ENCODE measurements at regions not wholly inside any gene's neighbourhood (a gene's known extent, or its start where the extent isn't known, plus 50 kb on each side); places are given as distances from the start of the nearest gene placed in this dataset.
"Not testable (repeated sequence)": the region's sequence is repeated elsewhere in the genome, so short reads cannot be mapped to it uniquely, and the experiment has no call there.

DNA sequence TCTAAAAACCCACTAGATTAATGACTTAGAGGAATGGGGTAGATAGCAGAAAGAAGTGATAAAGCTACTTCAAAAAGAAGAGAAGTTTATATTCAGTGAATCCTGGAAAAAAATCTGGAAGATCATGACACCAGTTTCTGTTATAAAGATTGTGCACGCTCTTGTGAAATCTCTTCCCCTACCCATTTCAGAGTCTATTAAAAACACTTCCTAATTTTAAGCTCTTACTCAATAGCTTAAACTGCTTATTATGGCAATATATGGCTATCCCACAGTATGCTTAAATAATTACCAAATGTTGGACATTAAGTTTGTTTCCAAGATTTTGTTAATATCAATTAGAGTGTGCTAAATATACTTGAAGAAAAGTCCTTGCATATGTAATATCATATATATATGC is 585.3 kb upstream of the MAN1A1 start:
- no peak for DNase-seq

DNA sequence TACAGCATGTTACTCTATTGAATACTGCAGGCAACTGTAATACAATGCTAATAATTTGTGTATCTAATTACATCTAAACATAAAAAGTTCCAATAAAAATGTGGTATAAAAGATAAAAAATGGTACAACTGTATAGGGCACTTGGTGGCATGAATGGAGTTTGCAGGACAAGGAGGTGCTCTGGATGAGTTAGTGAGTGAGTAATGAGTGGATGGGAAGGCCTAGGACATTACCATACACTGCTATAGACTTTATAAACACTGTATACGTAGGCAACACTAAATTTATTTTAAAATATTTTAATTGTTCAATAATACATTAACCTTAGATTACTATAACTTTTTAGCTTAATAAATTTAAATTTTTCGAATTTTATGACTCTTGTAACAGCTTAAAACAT is 579.6 kb upstream of the MAN1A1 start:
- DNase-seq: no peak

- DNase-seq: not testable (repeated sequence)
These were observed 575.3 kb upstream of the MAN1A1 start for GRCh38 chr6:119924888-119925287.

DNA sequence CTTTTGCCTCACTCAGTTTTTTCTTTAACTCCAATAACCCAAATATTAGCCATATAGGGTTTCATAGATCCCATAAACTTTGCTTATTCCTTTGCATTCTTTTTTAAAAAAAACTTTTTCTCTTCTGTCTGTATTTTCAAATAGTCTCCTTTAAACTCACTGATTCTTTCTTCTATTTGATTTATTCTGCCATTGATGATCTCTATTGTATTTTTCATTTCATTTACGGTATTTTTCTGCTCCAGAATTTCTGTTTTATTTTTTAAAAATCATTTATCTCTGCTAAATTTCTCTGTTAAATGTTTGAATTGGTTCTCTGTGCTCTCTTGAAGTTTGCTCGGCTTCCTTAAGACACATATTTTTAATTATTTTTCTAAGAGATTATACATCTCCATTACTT is 573.3 kb upstream of the MAN1A1 start:
- DNase-seq: no peak

- no peak for DNase-seq
These were observed 572.0 kb upstream of the MAN1A1 start for GRCh38 chr6:119921491-119922010.

GRCh38 chr6:119917186-119917585 is 567.6 kb upstream of the MAN1A1 start:
- no peak for DNase-seq

GRCh38 chr6:119915971-119916370 is 566.4 kb upstream of the MAN1A1 start:
- no peak for DNase-seq

GRCh38 chr6:119908157-119908556 is 558.6 kb upstream of the MAN1A1 start:
- no peak for DNase-seq

DNA sequence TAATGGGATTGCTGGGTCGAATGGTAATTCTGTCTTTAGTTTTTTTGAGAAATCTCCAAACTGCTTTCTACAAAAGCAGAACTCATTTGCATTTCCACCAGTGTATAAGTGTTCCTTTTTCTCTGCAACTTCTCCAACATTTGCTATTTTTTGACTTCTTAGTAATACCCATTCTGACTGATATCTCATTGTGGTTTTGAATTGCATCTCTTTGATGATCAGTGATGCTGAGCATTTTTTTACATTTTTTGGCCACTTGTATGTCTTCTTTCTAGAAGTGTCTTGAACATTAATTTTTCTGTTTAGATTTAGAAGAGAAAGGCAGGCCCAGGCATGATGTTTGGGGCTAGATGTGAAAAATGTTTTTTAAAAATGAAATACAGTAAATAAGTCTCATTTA is 553.1 kb upstream of the MAN1A1 start:
- no peak for DNase-seq

- DNase-seq: no peak
These were observed 547.2 kb upstream of the MAN1A1 start for GRCh38 chr6:119896806-119897205.

GRCh38 chr6:119895626-119896025 is 546.1 kb upstream of the MAN1A1 start:
- DNase-seq: no peak

- DNase-seq: no peak
These were observed 545.2 kb upstream of the MAN1A1 start for GRCh38 chr6:119894811-119895210.

DNA sequence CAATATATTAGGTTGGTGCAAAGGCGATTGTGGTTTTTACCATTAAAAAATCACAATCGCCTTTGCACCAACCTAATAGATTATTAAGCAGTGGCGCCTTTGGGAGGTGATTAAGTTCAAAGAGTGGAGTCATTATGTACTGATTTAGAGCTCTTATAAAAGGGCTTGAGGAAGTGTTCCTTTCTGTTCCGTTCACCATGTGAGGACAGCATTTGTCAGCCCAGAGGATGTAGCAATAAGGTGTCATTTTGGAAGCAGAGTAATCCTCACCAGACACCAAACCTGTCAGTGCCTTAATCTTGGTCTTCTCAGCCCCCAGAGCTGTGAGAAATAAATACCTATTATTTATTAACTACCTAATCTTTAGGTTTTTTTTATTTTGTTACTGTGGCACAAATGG is 542.1 kb upstream of the MAN1A1 start:
- no peak for DNase-seq

DNA sequence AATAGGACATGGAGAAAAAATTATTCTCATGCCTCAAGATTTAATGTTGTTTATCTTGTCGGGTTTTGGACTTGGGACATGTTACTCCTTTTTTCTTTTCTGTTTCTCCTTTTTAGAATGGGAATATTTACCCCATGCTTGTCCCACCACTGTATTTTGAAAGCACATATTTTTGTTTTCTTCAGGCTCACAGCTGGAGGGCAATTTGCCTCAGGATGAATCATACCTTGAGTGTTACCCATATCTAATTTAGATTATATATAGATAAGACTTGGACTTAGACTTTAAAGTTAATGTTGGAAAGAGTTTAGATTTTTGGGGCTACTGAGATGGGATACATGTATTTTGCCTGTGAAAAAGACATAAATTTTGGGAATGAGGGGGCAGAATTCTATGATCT is 541.6 kb upstream of the MAN1A1 start:
- no peak for DNase-seq

DNA sequence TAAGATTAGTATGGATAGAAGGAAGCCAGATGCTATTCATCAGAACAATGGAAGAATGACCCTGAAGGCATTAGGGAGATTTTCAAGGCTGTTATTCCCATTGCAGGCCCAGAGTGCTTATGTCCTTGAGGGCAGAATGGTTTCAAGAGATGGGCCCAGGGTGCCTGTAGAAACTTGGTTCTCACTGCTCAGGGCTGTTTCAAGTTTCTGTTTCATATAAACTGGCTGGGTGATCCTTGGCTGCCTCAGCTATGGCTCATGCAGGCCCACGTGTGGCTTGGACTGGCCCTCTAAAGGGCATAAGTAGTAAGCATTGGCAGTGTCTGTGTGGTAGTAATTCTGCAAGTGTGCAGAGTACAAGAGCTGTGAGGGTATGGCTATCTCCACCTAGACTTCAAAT is 540.9 kb upstream of the MAN1A1 start:
- no peak for DNase-seq

- DNase-seq: no peak
These were observed 538.1 kb upstream of the MAN1A1 start for GRCh38 chr6:119887666-119888065.

- no peak for DNase-seq
These were observed 531.9 kb upstream of the MAN1A1 start for GRCh38 chr6:119881416-119881815.

DNA sequence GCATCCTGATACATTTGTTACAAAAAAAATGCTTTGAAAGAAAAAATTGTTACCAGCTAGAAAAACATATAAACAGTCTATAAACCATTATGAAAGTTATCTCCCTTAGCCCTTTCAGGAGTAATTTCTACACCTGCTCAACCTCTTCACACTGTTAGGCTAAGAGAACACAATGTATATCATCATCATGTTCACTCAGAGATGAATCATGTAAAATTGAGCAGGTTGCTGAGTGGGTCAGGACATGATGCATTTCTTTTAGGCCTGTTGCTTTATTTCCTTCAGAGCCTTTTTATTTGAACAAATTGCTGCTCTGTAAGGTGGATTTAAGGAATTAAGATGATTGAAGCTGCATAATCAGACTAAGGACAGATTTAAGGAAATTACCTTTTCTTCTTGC is 531.3 kb upstream of the MAN1A1 start:
- no peak for DNase-seq

- no peak for DNase-seq
These were observed 530.2 kb upstream of the MAN1A1 start for GRCh38 chr6:119879731-119880130.

GRCh38 chr6:119874381-119874780 is 524.8 kb upstream of the MAN1A1 start:
- no peak for DNase-seq

DNA sequence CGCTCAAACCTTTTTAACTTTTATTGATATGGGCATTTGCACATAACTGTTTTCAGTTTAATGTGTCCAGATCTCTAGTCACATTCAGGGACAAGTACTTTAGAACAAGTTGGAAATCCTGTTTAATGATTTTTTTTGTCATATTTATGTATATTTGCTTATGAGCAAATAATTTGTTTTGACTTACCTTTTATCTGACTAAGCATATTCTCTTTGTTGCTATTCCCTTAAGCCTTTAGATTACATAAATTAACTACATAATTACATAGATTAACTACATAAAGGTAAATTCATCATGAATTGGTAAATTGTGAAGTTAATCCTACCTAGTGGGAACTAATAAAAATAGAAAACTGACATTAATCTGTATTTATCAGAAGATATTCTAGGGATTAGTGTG is 523.5 kb upstream of the MAN1A1 start:
- DNase-seq: no peak

- no peak for DNase-seq
These were observed 522.0 kb upstream of the MAN1A1 start for GRCh38 chr6:119871520-119871919.

- DNase-seq: no peak
These were observed 516.1 kb upstream of the MAN1A1 start for GRCh38 chr6:119865466-119866350.

- DNase-seq: no peak
These were observed 513.2 kb upstream of the MAN1A1 start for GRCh38 chr6:119862719-119863118.

- no peak for DNase-seq
These were observed 509.3 kb upstream of the MAN1A1 start for GRCh38 chr6:119858901-119859300.
